ENCODE measurements at regions not wholly inside any gene's neighbourhood (a gene's known extent, or its start where the extent isn't known, plus 50 kb on each side); places are given as distances from the start of the nearest gene placed in this dataset.
A peak's percentile ranks its signal among the peaks of the same experiment; 100 is the strongest.

GRCh38 chr2:47269316-47270232 is 93.3 kb upstream of the CALM2 start:
- peak; percentile 48 for DNase-seq
- intact Hi-C loops (cut with micrococcal nuclease), result no loop called here
- ATAC-seq, result peak; percentile 11

DNA sequence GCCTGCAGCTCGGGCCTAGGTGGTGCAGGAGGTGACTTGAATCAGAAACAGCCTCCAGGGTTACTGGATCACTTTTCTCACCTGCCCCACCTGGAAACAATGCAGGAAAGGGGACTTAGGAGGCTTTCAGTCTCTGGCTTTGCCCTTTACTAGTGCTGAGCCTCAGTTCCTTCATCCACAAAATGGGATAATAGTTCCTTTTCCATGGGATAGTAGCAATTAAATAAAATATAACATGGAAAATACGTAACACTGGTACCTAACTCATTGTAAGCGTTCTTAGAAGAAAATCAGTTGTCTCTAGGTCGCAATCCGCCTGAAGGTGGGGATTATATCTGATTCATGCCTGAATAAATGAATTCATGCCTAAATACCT is 91.4 kb upstream of the CALM2 start:
- ATAC-seq (no peak), DNase-seq (no peak)
- intact Hi-C loops (cut with micrococcal nuclease), result no loop called here

DNA sequence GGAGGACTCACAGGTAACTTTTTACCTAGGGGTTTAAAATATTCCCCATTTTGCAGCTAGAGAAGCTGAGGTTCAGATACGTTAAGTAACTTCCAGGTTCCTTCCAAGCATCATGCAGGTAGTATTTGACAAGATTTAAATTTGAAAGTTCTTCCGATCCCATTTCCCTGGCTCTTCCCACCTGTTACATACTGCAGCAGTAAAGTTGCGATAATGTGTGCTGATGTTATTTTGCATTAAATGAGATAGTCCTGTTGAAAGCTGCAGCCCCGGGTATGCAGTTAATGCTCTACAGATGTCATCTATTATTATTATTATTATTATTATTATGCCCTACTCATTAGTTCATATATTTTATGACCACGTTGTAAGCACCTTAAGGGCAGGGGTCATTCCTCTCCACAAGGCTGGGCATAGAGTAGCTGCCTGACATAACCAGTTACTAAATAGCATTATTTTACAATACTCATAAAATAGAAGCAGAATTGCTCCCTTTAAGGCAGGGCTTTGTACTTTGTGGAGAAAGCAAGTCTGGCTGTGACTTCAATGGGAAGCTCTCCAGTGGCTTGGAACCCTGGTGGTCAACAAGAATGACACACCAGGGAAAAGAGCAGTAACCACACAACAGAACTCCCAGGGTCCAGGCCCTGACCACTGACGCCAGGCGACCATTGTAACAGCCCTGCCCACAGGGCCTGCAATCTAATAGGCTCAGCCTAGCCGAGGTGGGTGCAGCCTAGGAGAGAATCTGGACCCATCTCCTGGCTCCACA is 90.8 kb upstream of the CALM2 start:
- ATAC-seq (no peak), DNase-seq (no peak)
- intact Hi-C loops (cut with micrococcal nuclease), result no loop called here

GRCh38 chr2:47265751-47266231 is 89.5 kb upstream of the CALM2 start:
- intact Hi-C loops (cut with micrococcal nuclease), result no loop called here
- no peak for DNase-seq
- ATAC-seq, result no peak

DNA sequence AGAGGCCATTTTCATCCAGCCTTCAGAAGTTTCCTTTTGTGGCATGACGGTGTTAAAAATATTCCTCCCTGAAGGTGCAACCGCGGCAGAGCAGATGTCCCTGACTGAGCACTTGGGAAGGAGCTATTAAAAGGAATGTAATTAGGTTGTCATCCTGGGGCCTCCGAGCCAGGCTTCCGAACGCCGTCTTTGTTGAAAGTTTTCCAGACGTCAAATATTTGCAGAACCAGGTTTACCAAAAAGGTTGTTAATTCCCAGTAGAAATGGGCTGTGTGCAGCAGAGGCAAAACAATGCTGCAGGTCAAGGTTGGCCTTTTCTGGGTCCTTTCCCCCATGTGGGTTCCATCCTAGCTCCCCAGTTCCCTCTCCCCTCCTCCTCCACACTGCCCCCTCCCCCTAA is 88.8 kb upstream of the CALM2 start:
- intact Hi-C loops (cut with micrococcal nuclease), result no loop called here
- DNase-seq, result no peak
- ATAC-seq, result no peak

DNA sequence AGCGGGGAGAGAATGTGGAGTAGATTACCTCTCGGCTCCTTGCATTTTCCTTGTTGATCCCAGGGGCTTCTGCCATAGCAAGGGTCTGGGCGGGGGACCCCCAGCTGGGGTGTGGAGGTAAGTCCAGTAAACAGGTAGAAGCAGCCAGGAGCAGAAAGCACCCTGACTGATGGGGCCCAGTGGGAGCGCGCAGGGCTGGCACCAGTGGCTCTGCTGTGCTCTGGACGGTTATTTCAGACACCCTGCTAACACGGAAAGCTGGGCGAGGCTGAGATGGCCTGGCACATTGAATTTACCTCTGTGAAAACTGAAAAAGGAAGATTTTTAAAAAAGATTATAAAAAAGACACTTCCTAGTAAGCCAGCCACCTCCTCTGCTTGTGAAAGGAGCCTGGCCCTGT is 88.4 kb upstream of the CALM2 start:
- intact Hi-C loops (cut with micrococcal nuclease), result no loop called here
- no peak for ATAC-seq
- DNase-seq, result no peak

DNA sequence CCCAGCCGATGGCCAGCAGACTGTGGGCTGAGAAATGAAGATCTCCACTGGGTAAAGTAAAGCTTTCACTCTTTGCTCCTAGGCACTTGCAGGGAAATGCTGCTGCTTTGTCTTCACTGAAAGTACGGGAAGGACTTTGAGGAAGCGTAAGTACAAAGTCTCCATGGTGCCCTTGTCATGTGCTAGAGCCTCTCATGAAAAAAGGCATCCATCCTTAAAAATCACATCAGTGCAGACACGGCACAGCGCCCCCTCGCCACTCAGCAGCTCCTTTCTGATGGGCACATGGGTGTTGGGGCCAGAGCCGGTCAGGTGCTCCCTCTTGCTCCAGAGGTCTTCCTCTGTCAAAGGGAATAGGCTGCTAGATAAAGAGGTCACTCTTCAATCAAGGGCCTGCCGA is 87.8 kb upstream of the CALM2 start:
- ATAC-seq (no peak), DNase-seq (no peak)
- intact Hi-C loops (cut with micrococcal nuclease), result no loop called here

DNA sequence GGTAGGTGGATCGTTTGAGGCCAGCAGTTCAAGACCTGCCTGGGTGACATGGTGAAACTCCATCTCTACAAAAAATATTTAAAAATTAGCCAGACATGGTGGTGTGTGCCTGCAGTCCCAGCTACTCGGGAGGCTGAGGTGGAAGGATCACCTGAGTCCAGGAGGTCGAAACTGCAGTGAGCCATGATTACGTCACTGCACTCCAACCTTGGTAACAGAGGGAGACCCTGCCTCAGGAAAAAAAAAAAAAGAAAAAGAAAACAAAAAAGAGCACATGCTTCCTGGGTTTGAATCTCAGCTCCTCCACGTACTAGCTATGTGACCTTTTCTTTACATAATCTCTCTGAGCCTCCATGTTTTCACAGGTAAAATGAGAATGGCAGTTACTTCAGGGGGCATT is 86.3 kb upstream of the CALM2 start:
- DNase-seq, result no peak
- no peak for ATAC-seq
- intact Hi-C loops (cut with micrococcal nuclease), result no loop called here

- DNase-seq (no peak), ATAC-seq (no peak)
- intact Hi-C loops (cut with micrococcal nuclease), result no loop called here
Observed at GRCh38 chr2:47260971-47261370, 84.7 kb upstream of the CALM2 start.

DNA sequence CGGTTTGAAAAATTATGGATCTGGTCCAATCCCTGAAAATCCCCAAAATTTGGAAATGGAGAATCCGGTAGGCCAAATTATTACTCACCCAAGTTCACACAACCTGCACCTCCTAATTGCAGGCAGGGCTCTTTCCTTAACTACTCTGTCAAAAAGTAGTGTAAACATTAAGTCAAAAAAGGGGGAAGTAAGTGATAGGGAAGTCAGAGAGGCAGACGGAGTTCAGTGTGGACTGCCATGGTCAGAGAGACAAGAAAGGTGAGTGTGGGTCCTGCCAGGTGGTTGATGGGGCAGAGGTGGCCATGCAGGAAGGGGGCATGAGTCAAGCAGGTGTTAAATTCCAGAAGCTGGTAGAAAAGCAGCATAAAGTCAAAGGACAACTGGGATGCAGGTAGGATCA is 83.5 kb upstream of the CALM2 start:
- intact Hi-C loops (cut with micrococcal nuclease), result no loop called here
- ATAC-seq (no peak), DNase-seq (no peak)

DNA sequence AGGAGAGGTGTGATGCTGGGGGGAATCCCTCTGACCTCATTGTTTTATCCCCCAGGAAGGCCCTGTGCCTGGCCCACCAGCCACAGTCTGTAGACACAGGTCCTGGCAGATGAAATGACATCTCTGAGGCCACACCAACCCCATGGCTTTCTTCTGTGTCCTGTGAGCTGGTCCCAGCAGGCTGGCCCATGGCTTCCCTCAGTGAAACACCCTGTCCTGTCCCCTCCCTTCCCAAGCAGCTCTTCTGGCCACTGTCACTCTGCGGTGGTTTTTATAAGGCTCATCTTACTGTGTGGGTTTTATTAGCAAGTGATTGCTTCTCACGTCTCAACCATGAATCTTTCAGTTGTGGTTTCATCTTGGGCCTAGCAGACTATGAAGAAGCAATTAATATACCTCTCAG is 81.6 kb upstream of the CALM2 start:
- ATAC-seq, result no peak
- intact Hi-C loops (cut with micrococcal nuclease), result no loop called here
- DNase-seq, result no peak

- intact Hi-C loops (cut with micrococcal nuclease), result no loop called here
- no peak for ATAC-seq
- DNase-seq, result no peak
Observed at GRCh38 chr2:47256416-47257087, 80.2 kb upstream of the CALM2 start.

- ATAC-seq, result no peak
- intact Hi-C loops (cut with micrococcal nuclease), result no loop called here
- no peak for DNase-seq
Observed at GRCh38 chr2:47255794-47256193, 79.5 kb upstream of the CALM2 start.

- ATAC-seq, result no peak
- intact Hi-C loops (cut with micrococcal nuclease), result no loop called here
- no peak for DNase-seq
Observed at GRCh38 chr2:47254464-47254863, 78.2 kb upstream of the CALM2 start.

GRCh38 chr2:47253447-47253846 is 77.1 kb upstream of the CALM2 start:
- intact Hi-C loops (cut with micrococcal nuclease), result no loop called here
- DNase-seq, result no peak
- ATAC-seq, result no peak

DNA sequence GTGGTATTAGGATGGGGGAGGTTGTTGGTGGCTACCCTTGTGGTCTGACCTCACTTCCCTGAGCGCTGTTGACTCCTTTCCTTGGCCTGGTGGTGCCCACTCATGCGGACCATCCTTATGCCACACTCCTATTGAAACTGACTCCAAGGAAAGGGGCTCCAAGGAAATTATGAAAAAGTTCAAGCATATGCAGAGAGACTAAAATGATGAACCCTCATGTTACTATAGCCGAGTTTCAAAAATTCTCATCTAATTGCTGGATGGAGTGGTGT is 75.0 kb upstream of the CALM2 start:
- ATAC-seq (no peak), DNase-seq (no peak)
- intact Hi-C loops (cut with micrococcal nuclease), result no loop called here

GRCh38 chr2:47250586-47251403 is 74.5 kb upstream of the CALM2 start:
- DNase-seq, result no peak
- no peak for ATAC-seq
- intact Hi-C loops (cut with micrococcal nuclease), result no loop called here

GRCh38 chr2:47249931-47250330 is 73.6 kb upstream of the CALM2 start:
- ATAC-seq (no peak), DNase-seq (no peak)
- intact Hi-C loops (cut with micrococcal nuclease), result no loop called here

- intact Hi-C loops (cut with micrococcal nuclease), result no loop called here
- DNase-seq, result no peak
- no peak for ATAC-seq
Observed at GRCh38 chr2:47249157-47249900, 73.0 kb upstream of the CALM2 start.

Measured in left ventricle myocardium superior (tissue), 1 donor.